ENCODE measurements at regions not wholly inside any gene's neighbourhood (a gene's known extent, or its start where the extent isn't known, plus 50 kb on each side); places are given as distances from the start of the nearest gene placed in this dataset.

DNA sequence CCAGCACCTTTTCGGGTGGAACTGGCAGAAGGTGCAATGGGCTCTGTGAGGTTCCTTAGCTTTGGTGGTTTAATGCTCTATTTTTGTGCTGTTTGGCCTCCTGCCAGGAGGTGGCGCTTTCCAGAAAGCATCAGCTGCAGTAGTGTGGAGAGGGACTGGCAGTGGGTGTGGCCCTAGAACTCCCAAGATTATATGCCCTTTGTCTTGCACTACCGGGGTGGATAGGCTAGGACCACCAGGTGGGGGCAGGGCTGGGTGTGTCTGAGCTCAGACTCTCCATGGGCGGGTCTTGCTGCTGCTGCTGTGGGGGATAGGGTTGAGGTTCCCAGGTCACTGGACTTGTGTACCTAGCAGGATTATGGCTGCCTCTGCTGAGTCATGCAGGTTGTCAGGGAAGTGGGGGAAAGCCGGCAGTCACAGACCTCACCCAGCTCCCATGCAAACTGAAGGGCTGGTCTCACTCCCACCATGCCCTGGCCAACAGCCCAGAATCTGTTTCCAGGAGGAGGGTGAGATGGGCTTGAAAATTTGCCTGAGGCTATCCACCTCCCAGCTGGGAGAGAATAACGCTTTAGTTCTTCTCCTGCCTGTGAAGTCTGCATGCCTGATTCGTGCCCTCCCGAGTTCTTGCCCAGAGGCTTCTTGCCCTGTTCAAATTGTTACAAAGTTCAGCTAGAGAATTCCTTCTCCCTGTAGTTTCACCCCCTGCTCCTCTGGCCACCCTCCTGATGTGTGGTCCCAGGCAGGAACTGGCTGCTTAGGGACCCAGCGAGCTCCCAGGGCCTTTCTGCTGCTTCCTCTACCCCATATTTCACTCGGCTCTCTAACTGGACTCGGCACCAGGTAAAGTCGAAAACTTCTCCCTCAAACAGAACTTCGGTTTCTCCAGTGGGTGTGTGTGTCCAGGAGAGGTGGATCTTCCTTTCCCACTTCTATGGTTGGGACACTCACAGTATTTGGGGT, 76.5 kb upstream of the BTG3 start:
- TF ChIP-seq, protein P1, sequence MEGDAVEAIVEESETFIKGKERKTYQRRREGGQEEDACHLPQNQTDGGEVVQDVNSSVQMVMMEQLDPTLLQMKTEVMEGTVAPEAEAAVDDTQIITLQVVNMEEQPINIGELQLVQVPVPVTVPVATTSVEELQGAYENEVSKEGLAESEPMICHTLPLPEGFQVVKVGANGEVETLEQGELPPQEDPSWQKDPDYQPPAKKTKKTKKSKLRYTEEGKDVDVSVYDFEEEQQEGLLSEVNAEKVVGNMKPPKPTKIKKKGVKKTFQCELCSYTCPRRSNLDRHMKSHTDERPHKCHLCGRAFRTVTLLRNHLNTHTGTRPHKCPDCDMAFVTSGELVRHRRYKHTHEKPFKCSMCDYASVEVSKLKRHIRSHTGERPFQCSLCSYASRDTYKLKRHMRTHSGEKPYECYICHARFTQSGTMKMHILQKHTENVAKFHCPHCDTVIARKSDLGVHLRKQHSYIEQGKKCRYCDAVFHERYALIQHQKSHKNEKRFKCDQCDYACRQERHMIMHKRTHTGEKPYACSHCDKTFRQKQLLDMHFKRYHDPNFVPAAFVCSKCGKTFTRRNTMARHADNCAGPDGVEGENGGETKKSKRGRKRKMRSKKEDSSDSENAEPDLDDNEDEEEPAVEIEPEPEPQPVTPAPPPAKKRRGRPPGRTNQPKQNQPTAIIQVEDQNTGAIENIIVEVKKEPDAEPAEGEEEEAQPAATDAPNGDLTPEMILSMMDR (conservative IDR thresholded peaks at IDR 0.05; ENCODE audit: low read length): peak; percentile 57
- no peak for TF ChIP-seq EZH2phosphoT487 (IDR thresholded peaks at IDR 0.05; ENCODE audit: borderline replicate concordance)
